Cardiac muscle cell (in vitro differentiated cells and primary cell): ENCODE measurements at regions not wholly inside any gene's neighbourhood (a gene's known extent, or its start where the extent isn't known, plus 50 kb on each side); places are given as distances from the start of the nearest gene placed in this dataset.

Experiments
- DNase-seq, 2 donors: peaks; one replicate each; pipeline versions ENCODE4 v3.0.0 to v3.0.0-alpha.2; 2010 to 2017; ENCODE audit warnings: low read depth in 1 of 2, low spot score in 1 of 2
- H3K27ac ChIP-seq: fragments of 200-600 bp; sonication (generic); 2 replicates; pipeline ENCODE4 v1.5.1; 2016
- H3K27me3 ChIP-seq: fragments of 200-600 bp; sonication (generic); 2 replicates; pipeline ENCODE4 v1.6.0; 2016; ENCODE audit warnings: control low read depth
- H3K36me3 ChIP-seq: fragments of 200-600 bp; sonication (generic); 2 replicates; pipeline ENCODE4 v1.5.1; 2016; ENCODE audit warnings: control low read depth
- H3K4me1 ChIP-seq: fragments of 200-600 bp; sonication (generic); 2 replicates; pipeline ENCODE4 v1.8.1; 2017; ENCODE audit warnings: low read depth, mild to moderate bottlenecking, mixed run types
- H3K4me3 ChIP-seq: fragments of 200-600 bp; sonication (generic); 2 replicates; pipeline ENCODE4 v1.5.1; 2016; ENCODE audit warnings: mild to moderate bottlenecking
- H3K9me3 ChIP-seq: fragments of 200-600 bp; sonication (generic); 2 replicates; pipeline ENCODE4 v1.5.1; 2017; ENCODE audit warnings: low read depth, mild to moderate bottlenecking, control low read depth
- CTCF ChIP-seq: IDR thresholded peaks from 2 replicates; pipeline ENCODE4 v1.5.1; 2012; ENCODE audit warnings: low read depth, mild to moderate bottlenecking, low read length

GRCh38 chr9:104429031-104429546 is 75.0 kb upstream of the OR13F1 start:
- Histone ChIP-seq H3K36me3 (no peaks in the 10 kb centered on the region), H3K27me3 (no peaks in the 10 kb centered on the region), H3K4me1 (no peaks in the 10 kb centered on the region), H3K4me3 (no peak overlapping the region), H3K27ac (no peak overlapping the region), H3K9me3 (no peaks in the 10 kb centered on the region)
- no peak for DNase-seq
- no peak for TF ChIP-seq CTCF

- Histone ChIP-seq H3K9me3 (no peaks in the 10 kb centered on the region), H3K36me3 (no peaks in the 10 kb centered on the region), H3K27me3 (no peaks in the 10 kb centered on the region), H3K4me1 (no peaks in the 10 kb centered on the region), H3K27ac (no peak overlapping the region), H3K4me3 (no peak overlapping the region)
- TF ChIP-seq CTCF: no peak
- no peak for DNase-seq
These were observed 69.0 kb upstream of the OR13F1 start for GRCh38 chr9:104435059-104435458.

GRCh38 chr9:104448036-104448435 is 56.0 kb upstream of the OR13F1 start:
- Histone ChIP-seq H3K27ac (no peak overlapping the region), H3K4me3 (no peak overlapping the region), H3K4me1 (no peaks in the 10 kb centered on the region), H3K27me3 (no peaks in the 10 kb centered on the region), H3K36me3 (no peaks in the 10 kb centered on the region), H3K9me3 (no peaks in the 10 kb centered on the region)
- DNase-seq: no peak
- TF ChIP-seq CTCF: no peak
